Prostate gland (tissue), 2 donors: ENCODE measurements at regions not wholly inside any gene's neighbourhood (a gene's known extent, or its start where the extent isn't known, plus 50 kb on each side); places are given as distances from the start of the nearest gene placed in this dataset.

Source experiments
- DNase-seq: peaks from one replicate; pipeline ENCODE4 v3.0.0-alpha.2; 2019; ENCODE audit warnings: low spot score
- H3K27ac ChIP-seq, 2 donors: fragments of 200-600 bp; sonication (generic); 2 replicates each; pipeline ENCODE4 v1.5.1; 2017 to 2019
- H3K27me3 ChIP-seq: fragments of 200-600 bp; sonication (generic); replicated peaks from 2 replicates; pipeline ENCODE4 v1.5.1; 2019; ENCODE audit not compliant: insufficient read depth
- H3K36me3 ChIP-seq, 2 donors: fragments of 200-600 bp; sonication (generic); 1 replicate in 1 of 2; 2 replicates in 1 of 2; pipeline versions ENCODE4 v1.5.1 to v1.8.1; 2017 to 2019
- H3K4me1 ChIP-seq: fragments of 200-600 bp; sonication (generic); replicated peaks from 2 replicates; pipeline ENCODE4 v1.5.1; 2019
- H3K4me3 ChIP-seq, 2 donors: fragments of 200-600 bp; sonication (generic); 2 replicates each; pipeline ENCODE4 v1.5.1; 2017 to 2019
- H3K9me3 ChIP-seq: fragments of 200-600 bp; sonication (generic); 2 replicates; pipeline ENCODE4 v1.5.1; 2017
- CTCF ChIP-seq, 4 experiments: fragments of 200-600 bp in 2 of 4; fragments of 450-650 bp in 2 of 4; sonication (generic) in 2 of 4; IDR thresholded peaks; 1 replicate in 3 of 4; 2 replicates in 1 of 4; pipeline ENCODE4 v1.5.1; 2016 to 2019; ENCODE audit warnings: antibody characterized with exemption in 4 of 4, mild to moderate bottlenecking in 2 of 4, moderate library complexity in 2 of 4
- POLR2A ChIP-seq: fragments of 450-650 bp; IDR thresholded peaks from one replicate; pipeline ENCODE4 v1.6.1; 2016; ENCODE audit warnings: antibody characterized with exemption, mild to moderate bottlenecking
- POLR2AphosphoS5 ChIP-seq: sonication (generic); formaldehyde crosslinking; IDR thresholded peaks from one replicate; pipeline ENCODE4 v1.6.1; 2017; ENCODE audit warnings: antibody characterized with exemption
- WGBS: methylation state at CpG from one replicate; pipeline ENCODE4 v1.1.5; 2018; 5-methylcytosine and 5-hydroxymethylcytosine counted together
- intact Hi-C: fragments of 100-400 bp; cut with DNase I; formaldehyde crosslinking; loops from one replicate; pipeline ENCODE4 v1.14.2; 2022

- 92% methylated on average over 11 of the region's 11 CpGs for WGBS
- Histone ChIP-seq H3K4me3 (no peak overlapping the region), H3K27me3 (no peaks in the 10 kb centered on the region), H3K27ac (no peak overlapping the region), H3K36me3 (no peaks in the 10 kb centered on the region), H3K9me3 (no peaks in the 10 kb centered on the region), H3K4me1 (no peaks in the 10 kb centered on the region)
- intact Hi-C loops, result no loop called here
- TF ChIP-seq CTCF (IDR thresholded peaks at IDR 0.05), result no peak
- no peak for TF ChIP-seq POLR2A
- no peak for TF ChIP-seq POLR2AphosphoS5
- DNase-seq, result no peak
Measured at GRCh38 chr10:3245395-3245794, 72.8 kb upstream of the PITRM1 start.

- DNase-seq, result no peak
- intact Hi-C loops, result no loop called here
- Histone ChIP-seq H3K4me3 (no peak overlapping the region), H3K36me3 (no peaks in the 10 kb centered on the region), H3K9me3 (no peaks in the 10 kb centered on the region), H3K27ac (no peak overlapping the region), H3K4me1 (no peaks in the 10 kb centered on the region), H3K27me3 (no peaks in the 10 kb centered on the region)
- TF ChIP-seq POLR2AphosphoS5 (no peak), CTCF (IDR thresholded peaks at IDR 0.05) (no peak), POLR2A (no peak)
- 80% methylated on average over 10 of the region's 10 CpGs for WGBS
Measured at GRCh38 chr10:3241967-3242650, 69.5 kb upstream of the PITRM1 start.

- no peak overlapping the region for H3K4me3 ChIP-seq
- H3K36me3 ChIP-seq, result no peaks in the 10 kb centered on the region
- no peaks in the 10 kb centered on the region for H3K4me1 ChIP-seq
- WGBS, result 84% methylated on average over 24 of the region's 24 CpGs
- intact Hi-C loops, result no loop called here
- H3K27ac ChIP-seq, result no peak overlapping the region
- H3K9me3 ChIP-seq, result no peaks in the 10 kb centered on the region
- no peak for DNase-seq
- TF ChIP-seq CTCF (IDR thresholded peaks at IDR 0.05), result no peak
- TF ChIP-seq POLR2A, result no peak
- TF ChIP-seq POLR2AphosphoS5, result no peak
- no peaks in the 10 kb centered on the region for H3K27me3 ChIP-seq
Measured at GRCh38 chr10:3241274-3241921, 68.8 kb upstream of the PITRM1 start.

GRCh38 chr10:3239920-3240894 is 67.6 kb upstream of the PITRM1 start:
- no peak for DNase-seq
- 83% methylated on average over 30 of the region's 30 CpGs for WGBS
- no peak overlapping the region for H3K4me3 ChIP-seq
- no peaks in the 10 kb centered on the region for H3K4me1 ChIP-seq
- intact Hi-C loops, result loop anchor here (5.0 kb wide), 3 partner anchors 43 to 1527 kb away; no protein-coding TSS in a partner anchor
- TF ChIP-seq POLR2AphosphoS5 (no peak), CTCF (IDR thresholded peaks at IDR 0.05) (no peak), POLR2A (no peak)
- H3K27me3 ChIP-seq, result no peaks in the 10 kb centered on the region
- H3K9me3 ChIP-seq, result no peaks in the 10 kb centered on the region
- no peaks in the 10 kb centered on the region for H3K36me3 ChIP-seq
- no peak overlapping the region for H3K27ac ChIP-seq
